G401 (cell line): ENCODE measurements at regions not wholly inside any gene's neighbourhood (a gene's known extent, or its start where the extent isn't known, plus 50 kb on each side); places are given as distances from the start of the nearest gene placed in this dataset.

Experiments
- DNase-seq: peaks from one replicate; pipeline ENCODE4 v3.0.0-alpha.2; 2015; ENCODE audit warnings: low spot score
- in situ Hi-C: cut with HindIII; loops from 2 replicates; pipeline ENCODE4 v1.10.0; 2016; ENCODE audit warnings: low sequenced_read_pairs, mixed read lengths

DNA sequence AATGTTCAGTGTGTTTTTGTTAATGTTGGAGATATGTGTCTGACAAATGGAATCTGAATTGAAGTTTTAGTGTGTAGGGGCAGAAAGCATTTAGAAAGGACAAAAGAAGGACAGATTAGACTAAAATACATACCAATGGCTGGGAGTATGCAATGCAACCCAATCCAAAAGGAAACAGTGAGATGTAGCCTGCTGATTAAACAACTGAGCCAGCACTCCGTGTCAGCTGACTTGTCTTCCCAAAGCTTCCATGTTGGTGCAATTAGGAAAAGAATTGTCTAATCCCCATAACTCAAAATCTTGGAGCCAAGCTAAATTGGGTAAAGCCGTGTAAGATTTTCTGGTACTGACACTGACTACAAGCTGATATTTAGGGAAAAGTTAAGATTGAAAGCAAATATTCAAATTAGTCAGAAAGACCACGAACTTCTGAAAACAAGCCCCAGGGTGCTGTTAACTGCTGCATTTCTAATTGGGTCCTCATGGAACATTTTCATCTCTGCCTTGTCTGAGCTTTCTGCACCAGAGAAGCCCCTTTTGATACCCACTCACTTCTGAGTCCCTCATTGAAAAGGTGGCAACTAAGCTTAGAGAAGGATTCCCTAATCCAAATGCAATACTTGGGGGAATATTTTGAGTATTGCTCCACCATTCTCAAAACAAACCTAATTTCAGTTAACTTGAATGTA is 109.1 kb downstream of the DAD1 start:
- in situ Hi-C loops = no loop called here
- DNase-seq = peak; percentile 48

DNA sequence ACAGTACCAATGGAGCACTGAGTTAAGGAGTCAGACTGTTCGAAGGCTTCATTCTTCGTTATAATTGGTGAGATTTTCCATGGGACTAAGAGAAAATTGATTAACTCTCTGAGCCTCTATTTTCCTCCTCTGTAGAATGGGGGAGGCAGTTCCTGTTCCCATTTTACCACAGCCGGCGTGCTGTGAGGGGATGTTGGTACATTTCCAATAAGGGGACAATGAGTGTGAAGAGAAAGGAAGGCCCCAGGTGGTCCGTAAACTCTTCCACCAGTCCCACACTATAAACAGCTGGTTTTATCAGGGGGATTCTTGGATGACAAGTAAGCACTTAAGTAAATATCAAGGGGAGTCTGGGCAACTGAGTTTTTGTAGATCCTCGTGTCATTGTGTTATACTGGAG is 109.9 kb downstream of the DAD1 start:
- DNase-seq = no peak
- in situ Hi-C loops = no loop called here

DNA sequence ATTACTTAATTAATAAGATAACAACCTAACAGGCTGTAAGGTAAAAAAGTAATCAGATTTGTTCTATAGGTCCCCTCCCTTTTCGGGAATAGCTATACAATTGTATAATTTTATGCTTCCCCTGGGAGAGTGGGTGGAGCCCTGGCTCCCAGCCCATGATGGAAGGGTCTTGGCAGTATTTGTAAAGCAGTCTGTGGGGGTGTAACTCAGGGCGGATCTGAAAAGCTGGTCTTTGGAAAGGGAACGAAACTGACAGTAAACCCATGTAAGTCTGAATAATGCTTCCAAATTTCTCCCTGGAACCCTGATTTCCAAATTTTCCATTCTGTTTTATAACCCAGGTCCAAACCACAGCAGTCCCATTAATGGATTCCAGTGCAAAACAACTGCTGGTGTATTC is 110.4 kb downstream of the DAD1 start:
- no peak for DNase-seq
- in situ Hi-C loops = no loop called here

DNA sequence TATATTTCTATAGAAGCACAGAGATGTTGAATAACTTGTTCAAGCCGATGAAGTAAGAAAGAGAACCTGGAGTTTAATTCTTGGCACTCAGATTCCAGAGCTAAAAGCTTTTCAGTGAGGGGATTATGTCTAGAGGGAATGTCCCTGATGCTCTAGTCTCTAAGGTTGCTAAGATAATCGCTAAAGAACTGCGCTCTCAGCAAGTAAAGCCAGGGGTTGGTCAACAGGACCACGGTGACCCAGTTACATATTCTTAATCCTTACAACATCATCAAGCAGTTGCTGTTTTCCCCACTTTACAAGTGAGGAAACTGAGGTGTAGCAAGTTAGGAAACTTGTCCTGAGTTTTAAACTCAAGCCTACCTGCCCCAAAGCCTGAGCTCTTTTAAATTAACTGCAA is 110.8 kb downstream of the DAD1 start:
- DNase-seq = no peak
- in situ Hi-C loops = no loop called here

DNA sequence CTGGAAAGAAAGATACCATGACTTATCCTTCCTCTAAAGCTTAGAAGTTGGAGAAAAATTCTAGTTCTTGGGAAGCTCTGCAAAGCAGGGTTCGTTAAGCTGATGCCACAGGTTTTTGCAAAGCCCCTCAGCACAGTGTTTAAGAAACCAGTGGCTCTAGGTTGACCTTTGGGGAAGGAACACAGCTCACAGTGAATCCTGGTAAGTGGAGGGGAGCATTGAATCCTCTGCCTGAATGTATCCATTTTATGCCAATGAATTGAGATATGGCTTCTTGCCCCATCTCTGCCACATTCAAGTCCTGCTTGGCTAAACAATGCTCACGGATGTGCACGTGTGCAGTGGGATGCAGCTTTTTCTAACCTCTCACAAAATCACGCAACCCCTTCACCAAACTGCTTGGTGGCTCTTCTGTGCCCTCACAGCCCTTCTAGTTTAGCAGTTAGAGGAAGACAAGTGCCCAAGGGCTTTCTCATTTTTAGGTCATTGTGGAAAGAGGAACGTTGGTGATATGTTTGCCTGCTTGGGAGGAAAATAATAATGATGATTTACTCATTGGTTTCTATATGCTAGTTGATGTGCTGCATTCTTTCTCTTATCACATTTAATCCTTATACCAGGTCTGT is 111.3 kb downstream of the DAD1 start:
- no peak for DNase-seq
- in situ Hi-C loops = no loop called here

DNA sequence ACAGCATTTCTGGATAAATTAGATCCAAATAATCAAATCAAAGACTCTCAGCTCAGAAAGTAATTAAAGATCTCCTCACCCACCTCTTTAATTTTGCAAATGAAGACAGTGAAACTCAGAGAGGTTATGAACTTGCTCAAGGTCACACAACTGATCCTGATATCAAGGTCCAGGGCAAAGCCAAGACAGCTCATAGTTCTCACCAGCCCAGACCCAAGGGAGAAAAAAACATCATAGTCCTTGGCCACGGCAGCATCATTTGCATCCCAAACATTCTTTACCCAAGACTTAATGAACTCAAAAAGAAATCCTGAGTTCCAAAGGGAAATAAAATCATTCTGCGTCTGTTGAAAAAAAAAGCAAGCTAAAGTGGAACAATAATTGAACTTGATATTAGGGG is 112.1 kb downstream of the DAD1 start:
- in situ Hi-C loops = no loop called here
- no peak for DNase-seq

DNA sequence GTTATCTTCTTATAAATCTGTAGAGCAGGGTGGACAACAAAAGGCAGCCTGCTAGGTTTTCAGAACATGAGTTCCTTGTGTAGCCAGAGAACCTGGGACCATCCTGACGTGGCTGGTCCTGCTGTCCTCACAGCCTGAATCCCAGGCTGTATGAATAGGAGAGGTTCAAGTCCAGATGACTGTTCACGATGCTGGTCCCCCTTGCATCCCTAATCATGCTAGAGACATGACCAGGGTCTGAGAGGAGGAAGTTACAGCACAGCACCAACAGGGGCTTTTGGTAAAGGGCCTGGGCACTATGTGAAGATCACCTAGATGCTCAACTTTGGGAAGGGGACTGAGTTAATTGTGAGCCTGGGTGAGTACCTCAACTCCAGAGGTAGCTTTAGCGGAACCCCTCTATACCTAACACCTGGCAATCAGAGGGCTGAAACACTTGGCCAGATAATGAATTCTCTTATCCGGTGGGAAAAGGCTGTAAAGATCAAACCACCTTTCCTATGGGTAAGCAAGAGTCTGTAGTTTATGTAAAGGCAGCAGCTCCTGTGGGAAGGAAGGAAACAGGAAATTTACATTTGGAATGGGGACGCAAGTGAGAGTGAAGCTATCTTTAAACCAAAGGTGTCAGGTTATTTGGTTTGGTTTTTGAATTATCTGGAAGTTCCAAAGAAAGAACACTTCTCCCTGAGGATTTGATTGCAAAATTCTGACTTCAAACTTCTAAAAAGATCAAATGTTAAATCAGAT is 112.8 kb downstream of the DAD1 start:
- in situ Hi-C loops = no loop called here
- DNase-seq = no peak

DNA sequence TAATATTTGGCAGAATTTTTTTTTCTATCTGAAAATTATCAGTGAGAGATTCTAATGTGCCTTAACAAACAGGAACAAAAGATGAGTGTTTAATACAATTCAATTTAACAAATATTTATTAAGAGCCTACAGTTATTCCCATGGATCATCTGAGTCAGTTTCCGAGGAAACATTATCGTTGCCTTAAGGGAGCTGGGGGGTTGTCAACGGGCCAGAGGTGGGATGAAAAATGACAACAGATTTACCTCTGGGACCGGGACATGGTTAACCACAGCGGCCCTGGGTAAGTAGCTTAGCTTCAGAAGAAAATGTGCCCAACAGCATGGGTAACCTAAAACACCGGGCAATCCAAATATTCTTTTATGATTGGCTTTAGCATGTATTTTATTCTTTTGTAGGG is 113.6 kb downstream of the DAD1 start:
- in situ Hi-C loops = no loop called here
- no peak for DNase-seq

DNA sequence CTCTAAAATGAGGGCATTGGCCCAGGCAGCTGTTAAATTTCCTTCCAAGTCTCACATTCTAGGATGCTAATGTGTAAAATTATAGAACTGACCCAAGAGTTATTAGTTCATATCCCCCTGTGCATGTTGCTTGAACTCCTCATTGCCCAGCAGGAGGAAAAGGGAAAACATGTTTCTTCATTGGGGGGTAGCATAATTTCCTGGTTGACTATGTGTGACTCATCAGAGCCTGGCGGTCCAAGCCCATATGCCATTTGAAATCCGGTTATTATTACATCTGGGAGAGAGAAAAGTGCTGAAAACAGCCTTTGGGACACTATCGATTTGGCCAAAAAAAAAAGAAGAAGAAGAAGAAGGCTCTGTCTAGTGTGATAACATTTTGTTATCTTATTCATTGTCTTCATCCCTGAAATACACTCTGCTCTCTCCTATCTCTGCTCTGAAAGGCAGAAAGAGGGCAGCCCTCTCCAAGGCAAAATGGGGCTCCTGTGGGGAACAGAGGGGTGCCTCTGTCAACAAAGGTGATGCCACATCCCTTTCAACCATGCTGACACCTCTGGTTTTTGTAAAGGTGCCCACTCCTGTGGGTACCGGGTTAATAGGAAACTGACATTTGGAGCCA is 114.2 kb downstream of the DAD1 start:
- no peak for DNase-seq
- in situ Hi-C loops = no loop called here

DNA sequence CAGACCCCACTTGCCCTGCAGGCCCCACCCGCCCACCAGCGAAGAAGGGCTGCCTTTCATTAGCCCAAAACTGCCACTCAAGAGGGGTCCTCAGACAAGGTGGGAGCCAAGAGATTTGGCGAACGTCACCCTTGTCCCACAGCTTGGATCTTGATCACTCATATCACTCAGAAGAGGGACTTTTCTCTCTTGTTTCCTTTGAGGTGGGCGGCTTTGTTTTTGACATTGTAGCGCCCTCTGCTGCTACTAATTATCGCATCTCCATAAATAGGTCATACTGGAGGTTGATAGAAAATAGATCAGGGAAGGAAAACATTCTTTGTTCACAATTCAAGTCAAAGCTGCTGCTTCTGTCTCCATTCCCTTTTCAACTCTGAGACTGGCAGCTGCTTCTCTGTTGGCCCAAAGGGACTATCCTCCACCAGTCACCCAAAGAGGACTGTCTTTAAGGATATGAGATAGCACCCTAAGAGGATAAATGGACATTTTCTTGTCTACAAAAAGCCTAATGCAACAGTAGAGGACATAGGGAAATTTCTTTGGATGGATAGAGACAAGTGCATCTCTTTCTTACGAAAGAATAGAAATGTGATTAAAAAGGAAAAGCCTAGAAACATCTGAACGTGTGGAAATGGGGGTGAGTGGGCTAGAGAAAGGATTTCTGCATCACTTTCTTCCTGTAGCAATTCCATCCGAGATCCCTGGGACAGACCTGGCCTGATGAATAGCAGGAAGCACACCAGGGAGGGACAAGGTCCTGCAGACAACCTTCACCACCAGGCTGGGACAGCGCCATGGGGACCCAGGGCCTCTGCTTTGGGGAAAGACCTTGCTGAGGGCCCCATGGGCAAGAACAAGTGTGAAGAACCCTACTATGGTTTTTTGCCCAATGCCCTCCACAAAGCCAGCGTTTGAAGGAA is 115.8 kb downstream of the DAD1 start:
- in situ Hi-C loops = no loop called here
- DNase-seq = peak; percentile 81

DNA sequence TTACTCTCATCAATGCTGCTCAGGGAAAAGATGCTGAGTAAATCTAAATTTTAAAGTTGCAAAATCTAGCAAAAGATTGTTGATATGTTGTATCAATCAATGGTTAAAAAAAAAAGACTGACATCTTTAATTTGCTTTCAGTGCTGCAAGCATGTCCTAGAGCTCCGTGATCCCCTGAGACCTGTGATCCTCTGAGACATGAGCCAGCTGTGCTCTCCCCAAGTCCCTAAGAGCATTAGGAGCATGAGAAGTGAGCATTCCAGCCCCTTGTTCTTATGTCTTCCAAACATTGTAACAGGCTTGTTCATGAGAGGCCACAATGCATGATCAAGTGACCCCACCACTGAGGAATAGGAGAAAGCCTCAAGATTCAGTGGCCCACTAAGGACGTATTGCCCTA is 116.6 kb downstream of the DAD1 start:
- no peak for DNase-seq
- in situ Hi-C loops = no loop called here

DNA sequence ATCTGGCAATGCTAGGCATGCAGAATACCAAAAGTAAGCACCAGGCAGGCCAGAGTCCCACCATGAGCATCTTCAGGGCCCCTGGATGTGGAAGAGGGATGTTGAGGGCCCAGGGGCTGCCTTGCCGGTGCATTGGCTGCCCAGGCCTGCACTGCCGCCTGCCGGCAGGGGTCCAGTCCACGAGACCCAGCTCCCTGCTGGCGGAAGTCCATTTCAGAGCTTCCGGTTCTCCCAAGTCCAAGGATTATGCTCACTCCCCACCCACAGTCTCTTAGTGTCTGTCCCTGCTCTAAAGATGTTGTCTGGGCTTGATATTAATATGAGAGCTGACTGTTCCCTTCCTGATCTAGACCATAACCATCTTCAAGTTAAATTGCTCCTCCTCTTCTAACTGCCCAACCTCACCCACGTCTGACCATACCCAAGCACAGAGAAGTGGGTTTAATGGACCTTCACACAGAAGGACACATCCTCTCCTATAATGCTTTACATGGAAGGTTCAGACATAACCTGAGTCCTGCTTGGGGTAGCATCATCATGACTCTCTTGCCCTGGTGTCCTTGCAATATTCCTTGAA is 117.4 kb downstream of the DAD1 start:
- in situ Hi-C loops = no loop called here

DNA sequence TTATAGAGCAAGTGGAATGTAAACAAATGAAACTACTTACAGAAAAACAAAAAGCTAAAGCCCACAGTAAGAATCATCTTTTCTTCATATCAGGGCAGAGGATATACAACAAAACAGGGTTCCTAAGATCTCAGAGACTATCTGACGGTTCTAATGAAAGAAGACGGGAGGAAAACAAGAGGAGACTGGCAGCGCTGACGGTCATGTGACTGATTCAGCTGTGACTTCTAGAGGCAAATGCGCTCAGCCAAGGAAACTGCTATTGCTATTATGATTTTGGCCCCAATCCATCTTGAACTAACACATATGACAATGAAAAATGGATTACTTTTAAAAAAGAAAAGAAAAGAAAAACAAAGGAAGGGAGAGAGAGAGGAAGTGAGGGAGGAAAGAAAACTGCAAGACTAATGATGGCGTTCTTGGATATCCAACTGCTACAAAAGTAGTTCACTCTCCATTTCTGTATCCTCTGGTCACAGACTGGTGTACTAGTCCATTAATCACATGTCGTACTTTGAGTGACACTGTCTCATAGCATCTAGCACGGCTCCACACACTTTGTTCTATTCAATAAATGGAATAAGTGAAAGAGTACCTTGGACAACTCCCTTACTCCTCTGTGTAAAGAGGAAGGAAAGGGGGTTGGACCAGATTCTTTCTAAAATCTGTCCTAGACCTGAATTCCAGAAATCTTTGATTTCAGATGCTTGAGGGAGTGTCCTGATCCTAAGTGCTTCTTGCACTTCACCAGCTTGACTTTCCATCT is 119.3 kb downstream of the DAD1 start:
- no peak for DNase-seq
- in situ Hi-C loops = no loop called here

More for the DNA sequence above, 117.4 kb downstream of the DAD1 start:
- no peak for DNase-seq

DNA sequence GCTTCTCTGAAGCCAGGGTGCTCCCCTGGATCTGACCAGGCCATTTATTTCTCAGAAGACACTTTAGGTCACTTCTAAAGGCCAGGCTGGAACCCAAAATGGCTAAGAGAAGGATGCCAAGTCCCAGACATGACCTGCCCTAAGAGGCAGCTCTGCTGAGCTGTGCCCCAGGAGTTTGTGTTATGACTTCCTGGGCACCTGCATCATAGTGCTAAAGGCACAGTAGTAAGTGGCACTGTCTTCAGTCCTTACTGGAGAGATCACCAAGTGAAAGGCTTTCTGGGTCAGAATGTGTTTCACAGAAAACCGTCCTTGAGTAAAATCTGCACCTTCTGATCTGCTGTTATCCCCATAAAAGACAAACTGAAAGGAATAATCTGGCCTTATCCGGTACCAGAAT is 120.2 kb downstream of the DAD1 start:
- no peak for DNase-seq
- in situ Hi-C loops = no loop called here

DNA sequence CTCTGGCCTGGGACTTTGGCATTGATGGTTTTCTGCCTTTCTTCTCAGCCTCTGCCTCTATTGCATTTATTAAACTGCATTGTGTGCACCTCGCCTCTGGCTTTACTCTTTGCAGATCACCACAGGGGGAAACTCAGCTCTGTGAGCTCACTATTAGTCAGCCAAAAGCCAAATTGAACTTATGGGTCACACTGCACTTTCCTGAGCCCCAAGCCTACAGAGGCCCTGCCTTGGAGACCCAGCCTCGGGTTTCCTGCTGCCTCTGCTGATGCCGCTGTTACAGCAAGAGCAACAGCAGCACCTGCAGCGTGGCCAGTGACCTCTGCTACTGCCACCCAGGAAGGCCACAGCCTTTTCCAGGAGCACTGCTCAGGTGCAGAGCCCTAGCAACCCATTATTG is 122.5 kb downstream of the DAD1 start:
- DNase-seq = no peak
- in situ Hi-C loops = no loop called here

DNA sequence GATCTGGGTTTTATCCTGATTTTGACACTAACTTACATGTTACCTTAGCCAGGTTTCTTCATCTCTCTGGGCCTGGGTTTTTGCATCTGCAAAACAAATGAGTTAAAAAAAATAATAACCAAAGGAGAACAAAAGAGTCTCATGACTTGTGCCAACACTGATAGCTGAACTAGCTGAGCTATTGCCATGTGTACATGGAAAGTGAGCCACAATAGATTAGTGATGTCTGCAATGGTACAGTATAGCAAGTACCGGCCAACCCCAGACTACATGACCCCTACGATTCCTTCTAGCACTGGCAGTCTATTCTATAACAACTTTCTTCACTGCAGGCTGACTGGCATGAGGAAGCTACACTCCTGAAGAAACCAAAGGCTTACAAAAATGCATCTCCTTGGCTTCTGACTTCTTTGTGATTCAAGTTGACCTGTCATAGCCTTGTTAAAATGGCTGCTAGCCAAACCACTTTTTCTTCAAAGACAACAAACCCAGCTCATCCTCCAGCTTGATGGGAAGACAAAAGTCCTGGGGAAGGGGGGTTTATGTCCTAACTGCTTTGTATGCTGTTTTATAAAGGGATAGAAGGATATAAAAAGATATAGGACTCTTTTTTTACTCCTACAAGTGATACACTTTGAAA is 123.7 kb downstream of the DAD1 start:
- in situ Hi-C loops = no loop called here

DNA sequence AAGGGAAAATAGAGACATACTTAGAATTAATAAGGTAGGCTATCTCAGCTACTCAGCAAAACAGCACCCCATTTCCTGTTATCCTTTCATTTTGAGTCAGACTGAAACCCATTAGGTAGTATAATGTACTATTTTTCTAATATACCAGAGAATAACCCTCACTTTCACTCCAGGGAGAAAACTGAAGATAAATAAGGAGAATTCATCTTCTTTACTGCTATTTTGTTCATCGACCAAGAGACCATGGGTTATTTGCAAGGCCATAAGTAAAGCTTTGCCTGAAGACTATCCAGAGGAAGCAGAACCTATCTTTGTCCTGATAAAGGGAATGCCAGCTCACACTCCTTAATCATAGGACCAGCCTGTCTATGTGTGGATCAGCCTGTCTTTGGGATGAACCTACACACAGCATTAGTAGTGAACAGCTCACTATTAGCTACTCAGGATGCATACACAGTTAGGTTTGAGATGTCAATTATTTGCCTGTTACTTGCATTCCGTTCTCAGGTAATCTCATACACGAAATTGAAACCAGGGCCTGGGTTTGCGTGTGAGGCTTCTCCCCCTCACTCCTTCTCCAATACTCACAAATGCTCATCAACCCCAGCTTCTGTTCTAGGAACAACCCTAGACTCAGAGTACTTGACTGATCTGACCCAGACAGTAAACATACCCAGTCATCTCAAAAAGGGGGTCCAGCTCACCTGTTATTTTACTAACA is 124.4 kb downstream of the DAD1 start:
- no peak for DNase-seq
- in situ Hi-C loops = no loop called here

More for the DNA sequence above, 123.7 kb downstream of the DAD1 start:
- no peak for DNase-seq
